ENCODE measurements at regions not wholly inside any gene's neighbourhood (a gene's known extent, or its start where the extent isn't known, plus 50 kb on each side); places are given as distances from the start of the nearest gene placed in this dataset.
A peak's percentile ranks its signal among the peaks of the same experiment; 100 is the strongest.
"Not testable (repeated sequence)": the region's sequence is repeated elsewhere in the genome, so short reads cannot be mapped to it uniquely, and the experiment has no call there.

DNA sequence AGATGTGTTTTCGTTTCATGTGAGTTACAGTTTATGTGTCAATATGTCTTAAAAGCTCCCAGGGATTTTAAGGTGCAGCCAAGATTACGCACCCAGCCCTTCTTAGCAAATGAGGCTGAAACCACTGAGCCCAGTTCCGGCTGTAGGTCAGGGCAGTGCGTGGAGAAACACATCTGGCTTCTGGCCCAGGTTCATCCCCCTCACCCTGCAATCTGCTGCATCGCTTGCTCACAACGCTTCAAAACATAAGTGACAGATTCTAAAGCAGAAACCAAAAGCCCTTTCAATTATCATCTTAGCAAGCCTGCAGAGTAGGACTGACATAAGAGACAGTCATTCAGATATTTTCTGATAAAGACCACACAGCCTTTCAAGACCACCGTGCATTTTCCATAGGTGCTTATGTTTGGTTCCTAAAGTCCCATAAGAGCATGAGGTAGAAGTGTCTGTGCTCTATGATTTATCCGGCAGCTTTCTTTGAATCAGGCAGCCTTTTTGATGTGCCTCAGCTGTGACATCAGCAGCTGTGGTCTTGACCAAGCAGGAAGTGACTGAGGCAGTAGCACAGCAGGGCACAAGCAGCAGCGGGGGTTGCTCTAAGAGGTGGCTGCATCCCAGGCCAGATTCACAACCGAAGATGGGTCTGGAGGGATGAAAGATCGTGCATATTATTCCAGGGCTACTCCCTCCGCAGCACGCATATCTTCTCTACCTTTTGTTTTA is 72.1 kb upstream of the LYZL2 start:
- Histone ChIP-seq H3K9ac (ENCODE audit: insufficient read depth, low read length) (no peak overlapping the region), H3K36me3 (ENCODE audit: control insufficient read depth, insufficient read depth, low read length) (no peaks in the 10 kb centered on the region), H3K4me3 (replicated peaks in 1 of 4; ENCODE audit: control extremely low read depth in 1 of 4, insufficient read depth in 1 of 4, low read depth in 3 of 4, low read length in 4 of 4) (peak overlapping the region in 2 of 4 experiments; percentile 17 to 22), H3K27me3 (ENCODE audit: control insufficient read depth, insufficient read depth, low read length) (no peaks in the 10 kb centered on the region), H3K4me1 (ENCODE audit: control insufficient read depth, extremely low read depth, insufficient read depth, low read length) (peaks cover 7% of the 10 kb centered on the region), H2AFZ (ENCODE audit: low read length) (peak overlapping the region; percentile 40), H3K79me2 (ENCODE audit: control insufficient read depth, insufficient read depth, low read length) (no peaks in the 10 kb centered on the region), H3K27ac (ENCODE audit: insufficient read depth, low read length) (no peak overlapping the region), H3K4me2 (ENCODE audit: extremely low read depth, insufficient read depth, low read length) (peak overlapping the region; percentile 34), H3K9me3 (ENCODE audit: control insufficient read depth, insufficient read depth, low read depth, low read length) (no peaks in the 10 kb centered on the region), H4K20me1 (ENCODE audit: control insufficient read depth, extremely low read depth, insufficient read depth, low read length) (no peaks in the 10 kb centered on the region)
- DNase-seq (ENCODE audit: low read depth in 2 of 2): peak; percentile 57 to 78
- TF ChIP-seq CTCF (conservative IDR thresholded peaks at IDR 0.05 in 1 of 2, IDR thresholded peaks at IDR 0.05 in 1 of 2; ENCODE audit: low read depth in 1 of 2, low read length in 2 of 2) (no peak), EZH2 (IDR thresholded peaks at IDR 0.05; ENCODE audit: low read length, missing control alignments) (no peak)

GRCh38 chr10:30697806-30698205 is 68.3 kb upstream of the LYZL2 start:
- H3K36me3 ChIP-seq (ENCODE audit: control insufficient read depth, insufficient read depth, low read length): no peaks in the 10 kb centered on the region
- no peaks in the 10 kb centered on the region for H3K9me3 ChIP-seq (ENCODE audit: control insufficient read depth, insufficient read depth, low read depth, low read length)
- H3K4me2 ChIP-seq (ENCODE audit: extremely low read depth, insufficient read depth, low read length): no peak overlapping the region
- no peak overlapping the region for H3K9ac ChIP-seq (ENCODE audit: insufficient read depth, low read length)
- peaks cover 7% of the 10 kb centered on the region for H3K4me1 ChIP-seq (ENCODE audit: control insufficient read depth, extremely low read depth, insufficient read depth, low read length)
- no peak overlapping the region for H3K27ac ChIP-seq (ENCODE audit: insufficient read depth, low read length)
- no peak overlapping the region for H3K4me3 ChIP-seq (replicated peaks in 1 of 4; ENCODE audit: control extremely low read depth in 1 of 4, insufficient read depth in 1 of 4, low read depth in 3 of 4, low read length in 4 of 4)
- no peak overlapping the region for H2AFZ ChIP-seq (ENCODE audit: low read length)
- no peak for TF ChIP-seq EZH2 (IDR thresholded peaks at IDR 0.05; ENCODE audit: low read length, missing control alignments)
- no peak for TF ChIP-seq CTCF (conservative IDR thresholded peaks at IDR 0.05 in 1 of 2, IDR thresholded peaks at IDR 0.05 in 1 of 2; ENCODE audit: low read depth in 1 of 2, low read length in 2 of 2)
- H4K20me1 ChIP-seq (ENCODE audit: control insufficient read depth, extremely low read depth, insufficient read depth, low read length): no peaks in the 10 kb centered on the region
- DNase-seq (ENCODE audit: low read depth in 2 of 2): no peak
- H3K79me2 ChIP-seq (ENCODE audit: control insufficient read depth, insufficient read depth, low read length): no peaks in the 10 kb centered on the region
- H3K27me3 ChIP-seq (ENCODE audit: control insufficient read depth, insufficient read depth, low read length): no peaks in the 10 kb centered on the region

- not testable (repeated sequence) for DNase-seq (ENCODE audit: low read depth in 2 of 2); H3K27me3 ChIP-seq (ENCODE audit: control insufficient read depth, insufficient read depth, low read length); H3K36me3 ChIP-seq (ENCODE audit: control insufficient read depth, insufficient read depth, low read length); H3K79me2 ChIP-seq (ENCODE audit: control insufficient read depth, insufficient read depth, low read length); H3K4me1 ChIP-seq (ENCODE audit: control insufficient read depth, extremely low read depth, insufficient read depth, low read length); H3K9ac ChIP-seq (ENCODE audit: insufficient read depth, low read length); H4K20me1 ChIP-seq (ENCODE audit: control insufficient read depth, extremely low read depth, insufficient read depth, low read length); H3K4me3 ChIP-seq (replicated peaks in 1 of 4; ENCODE audit: control extremely low read depth in 1 of 4, insufficient read depth in 1 of 4, low read depth in 3 of 4, low read length in 4 of 4); H3K27ac ChIP-seq (ENCODE audit: insufficient read depth, low read length); H2AFZ ChIP-seq (ENCODE audit: low read length); H3K9me3 ChIP-seq (ENCODE audit: control insufficient read depth, insufficient read depth, low read depth, low read length); H3K4me2 ChIP-seq (ENCODE audit: extremely low read depth, insufficient read depth, low read length)
These were observed 67.7 kb upstream of the LYZL2 start for GRCh38 chr10:30697221-30697620.
